GM12878 (cell line): ENCODE measurements at regions not wholly inside any gene's neighbourhood (a gene's known extent, or its start where the extent isn't known, plus 50 kb on each side); places are given as distances from the start of the nearest gene placed in this dataset.

Experiments
- ATAC-seq: fragments of 200-7000 bp; cut with Tn5 transposase; 3 replicates; pipeline ENCODE4 v1.9.1; 2020; ENCODE audit warnings: mild to moderate bottlenecking, moderate library complexity
- BruUV-seq: library from RNA; stranded (reverse); fragments of 400-500 nt; replicated peaks from 2 replicates; lab custom pipeline; 2021; lab: Mats Ljungman, UMichigan
- CTCF ChIA-PET: fragments of 300-600 bp; sonication (Branson Sonifier 250); formaldehyde crosslinking; extraction: SDS; loops from one replicate; lab custom pipeline; 2021; ENCODE audit warnings: inconsistent platforms; lab: Yijun Ruan, JAX
- POLR2A ChIA-PET: fragments of 350-600 bp; formaldehyde crosslinking; extraction: SDS; loops from one replicate; lab custom pipeline; 2021; ENCODE audit warnings: inconsistent platforms; lab: Charles Lee
- RAD21 ChIA-PET: fragments of 300-600 bp; sonication (Branson Sonifier 250); formaldehyde crosslinking; loops from one replicate; lab custom pipeline; 2023; ENCODE audit warnings: antibody characterized with exemption; ENCODE audit not compliant: unreplicated experiment; lab: Charles Lee
- SMC1A ChIA-PET: fragments of 300-600 bp; sonication (Branson Sonifier 250); formaldehyde crosslinking; loops from one replicate; lab custom pipeline; 2023; ENCODE audit not compliant: unreplicated experiment, uncharacterized antibody; lab: Charles Lee
- DNase-seq: peaks from one replicate; pipeline ENCODE4 v3.0.0-alpha.2; 2011; ENCODE audit warnings: low read depth, low spot score
- FAIRE-seq: peaks from 3 replicates; lab custom pipeline; 2011; peaks lifted over from hg19 to GRCh38; lab: Jason Lieb, UNC
- H2AFZ ChIP-seq: 2 replicates; pipeline ENCODE4 v1.6.0; 2011; ENCODE audit warnings: low read depth, low read length, control low read depth; ENCODE audit not compliant: control insufficient read depth
- H3K27ac ChIP-seq: 2 replicates; pipeline ENCODE4 v1.5.1; 2011; ENCODE audit warnings: control low read depth; ENCODE audit not compliant: control insufficient read depth, insufficient read depth
- H3K27me3 ChIP-seq, 2 experiments: replicated peaks in 1 of 2; 2 replicates each; pipeline versions ENCODE4 v1.6.0 to v1.6.1; 2011; ENCODE audit warnings: low read length in 1 of 2; ENCODE audit not compliant: control insufficient read depth in 2 of 2, insufficient read depth in 2 of 2
- H3K36me3 ChIP-seq, 2 experiments: 2 replicates each; pipeline ENCODE4 v1.5.1; 2011; ENCODE audit warnings: low read length in 1 of 2; ENCODE audit not compliant: control insufficient read depth in 2 of 2, insufficient read depth in 2 of 2
- H3K4me1 ChIP-seq: 2 replicates; pipeline ENCODE4 v1.6.1; 2011; ENCODE audit warnings: mild to moderate bottlenecking, low read length, moderate library complexity, mixed read lengths; ENCODE audit not compliant: control insufficient read depth, insufficient read depth
- H3K4me2 ChIP-seq: 2 replicates; pipeline ENCODE4 v1.6.0; 2011; ENCODE audit warnings: control low read depth; ENCODE audit not compliant: control insufficient read depth, insufficient read depth
- H3K4me3 ChIP-seq: fragments of 200-600 bp; sonication (generic); 2 replicates; pipeline ENCODE4 v1.5.1; 2016
- H3K79me2 ChIP-seq: 2 replicates; pipeline ENCODE4 v1.6.0; 2011; ENCODE audit warnings: low read length; ENCODE audit not compliant: control insufficient read depth, insufficient read depth
- H3K9ac ChIP-seq: 2 replicates; pipeline ENCODE4 v1.8.0; 2011; ENCODE audit warnings: low read length, control low read depth, mixed read lengths; ENCODE audit not compliant: control insufficient read depth, insufficient read depth
- H3K9me3 ChIP-seq: replicated peaks from 3 replicates; pipeline ENCODE4 v1.5.1; 2011; ENCODE audit warnings: mild to moderate bottlenecking, low read length; ENCODE audit not compliant: control insufficient read depth, insufficient read depth
- H4K20me1 ChIP-seq: 2 replicates; pipeline ENCODE4 v1.6.0; 2011; ENCODE audit not compliant: control insufficient read depth, insufficient read depth
- E2F4 ChIP-seq: IDR thresholded peaks from 2 replicates; pipeline ENCODE4 v1.6.1; 2012; ENCODE audit warnings: low read depth, low read length, improper control_type of control experiment
- EGR1 ChIP-seq, 2 experiments: IDR thresholded peaks; 1 replicate in 1 of 2; 2 replicates in 1 of 2; pipeline ENCODE4 v1.6.1; 2011 to 2012; ENCODE audit warnings: low read depth in 2 of 2, low read length in 2 of 2, borderline replicate concordance in 1 of 2, mild to moderate bottlenecking in 1 of 2, moderate library complexity in 1 of 2
- HCFC1 ChIP-seq: fragments of 150-350 bp; IDR thresholded peaks from 2 replicates; pipeline ENCODE4 v1.6.1; 2014; ENCODE audit warnings: low read length
- HDGF ChIP-seq: fragments of 450-650 bp; IDR thresholded peaks from 2 replicates; pipeline ENCODE4 v1.6.1; 2016; ENCODE audit warnings: antibody characterized with exemption
- MAX ChIP-seq: IDR thresholded peaks from 2 replicates; pipeline ENCODE4 v1.6.1; 2012; ENCODE audit warnings: low read depth, low read length, improper control_type of control experiment
- NFXL1 ChIP-seq: fragments of 450-650 bp; IDR thresholded peaks from 2 replicates; pipeline ENCODE4 v1.6.1; 2017; ENCODE audit warnings: antibody characterized with exemption, mild to moderate bottlenecking, borderline replicate concordance
- POLR2AphosphoS2 ChIP-seq: IDR thresholded peaks from 2 replicates; pipeline ENCODE4 v1.6.1; 2011; ENCODE audit warnings: low read depth, mild to moderate bottlenecking, low read length, improper control_type of control experiment, moderate library complexity
- PRDM15 ChIP-seq: fragments of 450-650 bp; formaldehyde crosslinking; IDR thresholded peaks from 2 replicates; pipeline ENCODE4 v1.4.0; 2020; ENCODE audit warnings: mild to moderate bottlenecking, moderate library complexity
- REST ChIP-seq: IDR thresholded peaks from 2 replicates; pipeline ENCODE4 v1.6.1; 2012; ENCODE audit warnings: mild to moderate bottlenecking, low read depth, low read length
- RUNX3 ChIP-seq: IDR thresholded peaks from 2 replicates; pipeline ENCODE4 v1.6.1; 2012; ENCODE audit warnings: low read length, inconsistent platforms
- TCF7 ChIP-seq: IDR thresholded peaks from 2 replicates; pipeline ENCODE4 v1.6.1; 2014; ENCODE audit warnings: antibody characterized with exemption, borderline replicate concordance
- YY1 ChIP-seq: IDR thresholded peaks from 2 replicates; pipeline ENCODE4 v1.6.1; 2011; ENCODE audit warnings: low read depth, mild to moderate bottlenecking, low read length
- ZBED1 ChIP-seq: IDR thresholded peaks from 2 replicates; pipeline ENCODE4 v1.6.1; 2016; ENCODE audit warnings: borderline replicate concordance
- ZNF24 ChIP-seq: fragments of 450-650 bp; IDR thresholded peaks from 2 replicates; pipeline ENCODE4 v1.6.1; 2017; ENCODE audit warnings: antibody characterized with exemption, mild to moderate bottlenecking
- ZNF274 ChIP-seq: IDR thresholded peaks from one replicate; pipeline ENCODE4 v1.8.0; 2011; ENCODE audit not compliant: insufficient read length, insufficient read depth
- WGBS: methylation state at CpG from one replicate; pipeline ENCODE4 v1.1.6; 2016; ENCODE audit warnings: low lambda C conversion rate; ENCODE audit not compliant: insufficient replicate concordance, insufficient coverage; ENCODE audit errors: missing lambda C conversion rate; 5-methylcytosine and 5-hydroxymethylcytosine counted together
- in situ Hi-C: fragments of 300-500 bp; cut with MboI; formaldehyde crosslinking; loops from 9 replicates; pipeline ENCODE4 v1.14.3; 2018; ENCODE audit warnings: mixed read lengths
- intact Hi-C: fragments of 100-400 bp; cut with micrococcal nuclease; formaldehyde crosslinking; loops from one replicate; pipeline ENCODE4 v1.14.2; 2022; ENCODE audit not compliant: unreplicated experiment

GRCh38 chr19:31109636-31110035, 239.6 kb downstream of the TSHZ3 start:
- no peak overlapping the region for H2AFZ ChIP-seq
- RAD21 ChIA-PET, result no interaction called here
- H3K9me3 ChIP-seq, result no peaks in the 10 kb centered on the region; the same call in 2 of the 3 replicates
- 32% methylated on average over 2 of the region's 2 CpGs for WGBS
- H3K79me2 ChIP-seq, result no peaks in the 10 kb centered on the region
- no peak for TF ChIP-seq REST
- TF ChIP-seq ZNF24, result no peak
- no peak for TF ChIP-seq MAX
- TF ChIP-seq ZNF274, result no peak
- no peak for TF ChIP-seq RUNX3
- TF ChIP-seq E2F4, result no peak
- no peak for TF ChIP-seq HCFC1
- TF ChIP-seq PRDM15 (CRISPR knock-in tag), result no peak
- no peak for TF ChIP-seq TCF7
- TF ChIP-seq ZBED1, result no peak
- no peak for TF ChIP-seq YY1
- no peak for TF ChIP-seq EGR1 (IDR thresholded peaks at IDR 0.05; ENCODE audit: borderline replicate concordance in 1 of 2, low read depth in 2 of 2, low read length in 2 of 2)
- TF ChIP-seq POLR2AphosphoS2, result no peak
- no peak for TF ChIP-seq HDGF
- no peak for TF ChIP-seq NFXL1
- TF ChIP-seq, all 136 proteins: peak for 0
- Histone ChIP-seq H3K4me1 (no peaks in the 10 kb centered on the region), H3K4me3 (no peak overlapping the region), H4K20me1 (no peaks in the 10 kb centered on the region), H3K9ac (no peak overlapping the region), H3K27me3 (no peaks in the 10 kb centered on the region), H3K36me3 (no peaks in the 10 kb centered on the region), H3K27ac (no peak overlapping the region), H3K4me2 (no peak overlapping the region)
- no peak for FAIRE-seq
- ATAC-seq, result no peak
- no TSS peak for BruUV-seq
- in situ Hi-C loops (no loop called here), intact Hi-C loops (no loop called here)
- ChIA-PET POLR2A (no interaction called here), CTCF (no interaction called here), SMC1A (no interaction called here)
- DNase-seq, result no peak
